Nephron (organoid): ENCODE measurements at regions not wholly inside any gene's neighbourhood (a gene's known extent, or its start where the extent isn't known, plus 50 kb on each side); places are given as distances from the start of the nearest gene placed in this dataset.
"Not testable (repeated sequence)": the region's sequence is repeated elsewhere in the genome, so short reads cannot be mapped to it uniquely, and the experiment has no call there.

Source experiments
- H3K27ac Mint-ChIP-seq, 3 experiments: 2 replicates each; pipeline ENCODE4 v1.8.0; 2020; ENCODE audit warnings: mixed read lengths in 3 of 3, mild to moderate bottlenecking in 2 of 3, moderate library complexity in 1 of 3
- H3K27me3 Mint-ChIP-seq: 2 replicates; pipeline ENCODE4 v1.8.0; 2021; ENCODE audit warnings: low read depth, mild to moderate bottlenecking, moderate library complexity, mixed read lengths
- H3K36me3 Mint-ChIP-seq: 2 replicates; pipeline ENCODE4 v1.8.0; 2020; ENCODE audit warnings: low read depth, mixed read lengths
- H3K4me1 Mint-ChIP-seq: 2 replicates; pipeline ENCODE4 v1.8.0; 2020; ENCODE audit warnings: mixed read lengths
- H3K4me3 Mint-ChIP-seq, 3 experiments: 2 replicates each; pipeline ENCODE4 v1.8.0; 2020; ENCODE audit warnings: mild to moderate bottlenecking in 3 of 3, mixed read lengths in 3 of 3, moderate library complexity in 2 of 3
- H3K9me3 Mint-ChIP-seq: 2 replicates; pipeline ENCODE4 v1.8.0; 2020; ENCODE audit warnings: mixed read lengths

DNA sequence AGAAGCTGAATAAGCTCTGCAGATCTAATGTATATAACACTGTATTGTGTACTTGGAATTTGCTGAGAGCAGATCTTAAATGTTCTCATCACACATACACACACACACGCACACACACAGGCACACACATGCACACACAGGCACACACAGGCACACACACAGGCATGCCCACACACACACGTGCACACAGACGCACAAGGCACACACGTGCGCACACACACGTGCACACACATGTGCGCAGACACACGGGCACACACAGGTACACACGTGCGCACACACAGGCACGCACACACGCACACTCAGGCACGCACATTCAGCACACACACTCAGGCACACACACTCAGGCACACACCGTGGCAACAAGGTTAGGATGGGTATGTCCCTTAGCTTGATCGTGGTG is 164.5 kb upstream of the LRRC61 start:
- not testable (repeated sequence) for H3K9me3 Mint-ChIP-seq, H3K4me1 Mint-ChIP-seq, H3K27ac Mint-ChIP-seq, H3K36me3 Mint-ChIP-seq, H3K4me3 Mint-ChIP-seq
- H3K27me3 Mint-ChIP-seq = peaks cover 15% of the 10 kb centered on the region

DNA sequence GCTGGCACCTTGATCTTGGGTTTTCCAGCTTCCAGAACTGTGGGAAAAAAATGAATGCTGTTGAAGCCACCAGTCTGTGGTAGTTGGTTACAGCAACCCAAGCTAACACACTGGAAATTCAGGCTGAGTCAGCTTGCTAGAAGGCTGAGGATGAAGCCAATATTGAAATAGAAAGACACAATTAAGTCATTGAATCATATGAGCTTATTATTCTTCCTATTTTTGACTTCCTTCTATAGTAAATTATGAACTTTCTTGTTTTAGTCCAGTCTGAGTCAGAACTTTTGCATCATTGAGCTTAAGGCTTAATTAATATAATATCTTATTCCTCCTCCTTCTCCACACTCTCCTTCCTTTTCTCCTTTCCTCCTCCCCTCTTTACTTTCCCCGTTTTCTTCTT is 153.6 kb upstream of the LRRC61 start:
- not testable (repeated sequence) for H3K27ac Mint-ChIP-seq, H3K9me3 Mint-ChIP-seq, H3K4me1 Mint-ChIP-seq, H3K36me3 Mint-ChIP-seq, H3K27me3 Mint-ChIP-seq, H3K4me3 Mint-ChIP-seq

DNA sequence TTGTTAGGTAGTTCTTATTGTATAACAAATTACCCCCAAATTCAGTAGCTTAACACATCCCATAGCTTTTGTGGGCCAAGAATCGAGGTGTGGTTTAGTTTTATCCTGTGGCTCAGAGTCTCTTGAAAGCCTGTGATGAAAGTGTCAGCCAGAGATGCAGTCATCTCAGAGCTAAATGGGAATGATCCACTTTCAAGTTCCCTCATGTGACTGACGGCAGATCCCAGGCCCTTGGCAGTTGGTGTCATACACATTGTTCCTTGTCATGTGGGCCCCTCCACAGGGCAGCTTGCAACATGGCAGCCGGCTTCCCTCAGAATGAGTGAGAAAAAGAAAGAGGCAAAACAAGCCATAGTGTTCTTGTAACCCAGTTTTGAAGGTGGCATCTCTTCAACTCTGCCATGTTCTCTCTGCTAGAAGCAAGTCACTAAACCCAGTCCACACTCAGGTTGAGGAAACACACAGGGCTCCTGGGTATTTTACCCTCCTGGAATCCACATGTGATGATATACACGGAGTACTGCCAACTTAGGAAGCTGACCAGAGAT is 153.1 kb upstream of the LRRC61 start:
- H3K4me3 Mint-ChIP-seq, H3K36me3 Mint-ChIP-seq, H3K9me3 Mint-ChIP-seq, H3K27ac Mint-ChIP-seq, H3K27me3 Mint-ChIP-seq, H3K4me1 Mint-ChIP-seq: not testable (repeated sequence)

DNA sequence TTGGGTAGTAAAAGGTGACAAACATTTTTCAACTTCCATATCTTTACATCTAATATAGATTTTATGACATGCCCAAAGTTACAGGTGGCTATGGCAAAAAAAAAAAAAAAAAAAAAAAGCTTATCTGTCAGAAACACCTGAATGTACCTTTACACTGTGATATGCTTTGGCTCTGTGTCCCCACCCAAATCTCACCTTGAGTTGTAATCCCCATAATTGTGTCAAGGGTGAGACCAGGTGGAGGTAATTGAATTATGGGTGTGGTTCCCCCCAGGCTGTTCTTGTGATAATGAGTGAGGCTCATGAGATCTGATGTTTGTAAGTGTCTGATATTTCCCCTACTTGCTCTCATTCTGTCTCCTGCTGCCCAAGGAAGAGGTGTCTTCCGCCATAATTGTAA is 139.6 kb upstream of the LRRC61 start:
- H3K9me3 Mint-ChIP-seq, H3K4me3 Mint-ChIP-seq, H3K27me3 Mint-ChIP-seq, H3K27ac Mint-ChIP-seq, H3K36me3 Mint-ChIP-seq, H3K4me1 Mint-ChIP-seq: not testable (repeated sequence)

DNA sequence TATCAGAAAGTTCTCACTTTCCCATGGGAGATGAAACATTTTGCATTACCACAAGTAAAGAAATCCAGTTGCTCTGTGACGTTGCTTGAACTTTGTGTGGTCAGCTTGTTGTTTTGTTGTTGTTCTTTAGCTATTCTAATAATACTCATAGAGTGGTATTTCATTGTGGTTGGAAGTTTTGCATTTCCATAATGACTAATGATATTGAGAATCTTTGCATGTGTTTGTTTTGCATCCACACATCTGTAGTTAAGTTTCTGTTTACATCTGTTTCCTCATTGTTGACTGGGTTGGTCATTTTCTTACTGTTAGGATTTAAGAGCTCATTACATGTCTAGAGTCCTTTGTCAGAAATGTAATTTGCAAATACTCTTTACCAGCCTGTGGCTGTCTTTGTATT is 133.2 kb upstream of the LRRC61 start:
- H3K9me3 Mint-ChIP-seq = not testable (repeated sequence)

DNA sequence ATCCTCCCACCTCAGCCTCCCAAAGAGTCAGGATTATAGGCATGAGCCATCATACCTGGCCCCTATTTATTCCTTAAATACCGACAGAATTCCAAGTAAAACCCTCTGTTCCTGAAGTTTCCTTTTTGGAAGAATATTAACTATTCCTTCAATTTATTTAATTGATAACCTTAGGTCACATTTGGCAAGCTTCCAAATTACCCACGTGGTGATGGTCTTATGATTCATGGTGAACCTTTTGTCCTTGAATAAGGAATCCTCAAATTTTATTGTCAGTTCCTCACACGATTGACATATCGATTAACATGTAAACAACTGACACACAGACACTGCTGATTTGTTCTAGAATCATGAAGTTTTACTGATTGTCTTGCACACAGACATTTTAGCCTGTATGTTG is 130.6 kb upstream of the LRRC61 start:
- H3K4me1 Mint-ChIP-seq, H3K36me3 Mint-ChIP-seq, H3K4me3 Mint-ChIP-seq, H3K27ac Mint-ChIP-seq, H3K27me3 Mint-ChIP-seq, H3K9me3 Mint-ChIP-seq: not testable (repeated sequence)

More for the DNA sequence above, 133.2 kb upstream of the LRRC61 start:
- H3K4me1 Mint-ChIP-seq, H3K27ac Mint-ChIP-seq, H3K27me3 Mint-ChIP-seq, H3K4me3 Mint-ChIP-seq, H3K36me3 Mint-ChIP-seq: not testable (repeated sequence)

DNA sequence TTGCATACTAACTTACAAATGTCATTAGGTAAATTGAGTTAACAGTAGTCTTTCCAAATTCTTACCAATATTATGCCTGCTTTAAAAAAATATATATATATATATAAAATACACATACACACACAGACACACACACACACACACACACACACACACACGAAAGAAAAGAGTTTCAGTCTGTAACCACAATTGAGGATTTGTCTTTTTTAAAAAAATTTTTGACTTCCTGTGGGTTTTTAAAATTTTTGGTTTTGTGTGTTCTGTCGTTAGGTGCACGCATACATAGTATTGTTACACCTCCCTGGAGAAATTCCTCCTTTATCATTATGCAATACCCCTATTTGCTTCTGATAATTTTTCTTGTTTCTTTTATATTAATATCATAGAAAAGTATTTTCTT is 129.3 kb upstream of the LRRC61 start:
- not testable (repeated sequence) for H3K36me3 Mint-ChIP-seq, H3K4me1 Mint-ChIP-seq, H3K27me3 Mint-ChIP-seq, H3K27ac Mint-ChIP-seq, H3K4me3 Mint-ChIP-seq, H3K9me3 Mint-ChIP-seq
